LNCAP (cell line): ENCODE measurements at regions not wholly inside any gene's neighbourhood (a gene's known extent, or its start where the extent isn't known, plus 50 kb on each side); places are given as distances from the start of the nearest gene placed in this dataset.

Experiments
- CTCF ChIP-seq: fragments of 450-650 bp; IDR thresholded peaks from 2 replicates; pipeline ENCODE4 v1.5.1; 2017; ENCODE audit warnings: mild to moderate bottlenecking

GRCh38 chr14:105846312-105846711 is 319.9 kb downstream of the TMEM121 start:
- no peak for TF ChIP-seq CTCF

GRCh38 chr14:105847400-105847799 is 321.0 kb downstream of the TMEM121 start:
- TF ChIP-seq CTCF, result no peak

- TF ChIP-seq CTCF, result no peak
These were observed 322.2 kb downstream of the TMEM121 start for GRCh38 chr14:105848570-105848969.

GRCh38 chr14:105849933-105850626 is 323.7 kb downstream of the TMEM121 start:
- TF ChIP-seq CTCF, result no peak

- no peak for TF ChIP-seq CTCF
These were observed 324.6 kb downstream of the TMEM121 start for GRCh38 chr14:105850853-105851581.

GRCh38 chr14:105851716-105852377 is 325.5 kb downstream of the TMEM121 start:
- TF ChIP-seq CTCF, result no peak

GRCh38 chr14:105852378-105853088 is 326.1 kb downstream of the TMEM121 start:
- TF ChIP-seq CTCF, result no peak
